Spleen (tissue), 7 donors: ENCODE measurements at regions not wholly inside any gene's neighbourhood (a gene's known extent, or its start where the extent isn't known, plus 50 kb on each side); places are given as distances from the start of the nearest gene placed in this dataset.

Experiments
- CTCF ChIP-seq, 11 experiments: fragments of 200-600 bp in 7 of 11; fragments of 450-650 bp in 4 of 11; sonication (generic) in 4 of 11; IDR thresholded peaks in 8 of 11; conservative IDR thresholded peaks in 3 of 11; 1 replicate in 7 of 11; 2 replicates in 4 of 11; pipeline versions ENCODE4 v1.4.0 to v1.8.0; 2016 to 2021; ENCODE audit warnings: antibody characterized with exemption in 11 of 11, inconsistent platforms in 4 of 11, mild to moderate bottlenecking in 1 of 11
- POLR2A ChIP-seq, 3 donors: fragments of 450-650 bp; IDR thresholded peaks; one replicate each; pipeline ENCODE4 v1.5.1; 2017; ENCODE audit warnings: antibody characterized with exemption in 3 of 3, mild to moderate bottlenecking in 1 of 3
- donor health status: DM: no; HTN: no; CAD: no; lungs with moderate emphysema.
- donor health status: DM: no; HTN: no; CAD: no.
- donor health status: DM: no; HTN: no; CAD: no.

DNA sequence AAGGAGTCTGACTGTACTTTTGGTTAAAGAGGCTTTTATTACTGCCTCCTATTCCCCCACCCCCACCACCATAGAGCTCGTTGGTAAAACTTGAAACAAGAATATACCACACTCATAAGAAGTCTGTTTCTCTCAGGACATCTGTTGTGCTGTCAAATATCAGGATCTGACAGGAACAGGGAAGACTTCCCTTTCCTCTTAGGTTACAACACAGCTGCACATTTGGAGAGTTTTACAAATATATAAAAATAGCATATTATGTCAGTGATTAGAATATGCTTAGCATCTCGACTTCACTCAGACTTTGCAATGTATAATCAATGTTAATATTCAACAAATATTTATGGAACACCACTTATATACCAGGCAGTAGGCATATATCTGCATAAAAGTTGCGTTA, 439.6 kb upstream of the REG3G start:
- TF ChIP-seq CTCF (IDR thresholded peaks at IDR 0.05 in 8 of 11, conservative IDR thresholded peaks at IDR 0.05 in 3 of 11) (no peak), POLR2A (IDR thresholded peaks at IDR 0.05) (no peak)
